Pulmonary artery endothelial cell (primary cell): ENCODE measurements at regions not wholly inside any gene's neighbourhood (a gene's known extent, or its start where the extent isn't known, plus 50 kb on each side); places are given as distances from the start of the nearest gene placed in this dataset.

Experiments used
- DNase-seq: peaks from one replicate; pipeline ENCODE4 v3.0.0-alpha.2; 2011; ENCODE audit warnings: low read depth, low spot score

- DNase-seq = no peak
These were observed 316.2 kb downstream of the EPHA4 start for GRCh38 chr2:221255862-221256261.

GRCh38 chr2:221258464-221258863, 313.6 kb downstream of the EPHA4 start:
- no peak for DNase-seq

- DNase-seq = no peak
These were observed 309.5 kb downstream of the EPHA4 start for GRCh38 chr2:221262651-221263050.

GRCh38 chr2:221263573-221263972, 308.5 kb downstream of the EPHA4 start:
- no peak for DNase-seq

- DNase-seq = no peak
These were observed 307.8 kb downstream of the EPHA4 start for GRCh38 chr2:221264318-221264717.

- no peak for DNase-seq
These were observed 304.2 kb downstream of the EPHA4 start for GRCh38 chr2:221267773-221268425.

GRCh38 chr2:221268631-221269030, 303.5 kb downstream of the EPHA4 start:
- no peak for DNase-seq

- DNase-seq = no peak
These were observed 301.3 kb downstream of the EPHA4 start for GRCh38 chr2:221270806-221271205.

GRCh38 chr2:221272729-221273128, 299.4 kb downstream of the EPHA4 start:
- DNase-seq = no peak

GRCh38 chr2:221276033-221276432, 296.1 kb downstream of the EPHA4 start:
- DNase-seq = no peak

GRCh38 chr2:221276601-221277000, 295.5 kb downstream of the EPHA4 start:
- no peak for DNase-seq

- DNase-seq = no peak
These were observed 289.7 kb downstream of the EPHA4 start for GRCh38 chr2:221282386-221282785.

- no peak for DNase-seq
These were observed 288.1 kb downstream of the EPHA4 start for GRCh38 chr2:221283896-221284545.

GRCh38 chr2:221285148-221285547, 287.0 kb downstream of the EPHA4 start:
- no peak for DNase-seq

- DNase-seq = no peak
These were observed 285.7 kb downstream of the EPHA4 start for GRCh38 chr2:221286406-221286805.

GRCh38 chr2:221289389-221289788, 282.7 kb downstream of the EPHA4 start:
- DNase-seq = no peak

- DNase-seq = no peak
These were observed 282.3 kb downstream of the EPHA4 start for GRCh38 chr2:221289846-221290245.

GRCh38 chr2:221293949-221294742, 278.0 kb downstream of the EPHA4 start:
- no peak for DNase-seq

GRCh38 chr2:221304916-221305315, 267.2 kb downstream of the EPHA4 start:
- no peak for DNase-seq

GRCh38 chr2:221308507-221309066, 263.5 kb downstream of the EPHA4 start:
- no peak for DNase-seq

GRCh38 chr2:221309892-221310583, 262.1 kb downstream of the EPHA4 start:
- DNase-seq = no peak

GRCh38 chr2:221310730-221311129, 261.4 kb downstream of the EPHA4 start:
- no peak for DNase-seq
